ENCODE measurements at regions not wholly inside any gene's neighbourhood (a gene's known extent, or its start where the extent isn't known, plus 50 kb on each side); places are given as distances from the start of the nearest gene placed in this dataset.

DNA sequence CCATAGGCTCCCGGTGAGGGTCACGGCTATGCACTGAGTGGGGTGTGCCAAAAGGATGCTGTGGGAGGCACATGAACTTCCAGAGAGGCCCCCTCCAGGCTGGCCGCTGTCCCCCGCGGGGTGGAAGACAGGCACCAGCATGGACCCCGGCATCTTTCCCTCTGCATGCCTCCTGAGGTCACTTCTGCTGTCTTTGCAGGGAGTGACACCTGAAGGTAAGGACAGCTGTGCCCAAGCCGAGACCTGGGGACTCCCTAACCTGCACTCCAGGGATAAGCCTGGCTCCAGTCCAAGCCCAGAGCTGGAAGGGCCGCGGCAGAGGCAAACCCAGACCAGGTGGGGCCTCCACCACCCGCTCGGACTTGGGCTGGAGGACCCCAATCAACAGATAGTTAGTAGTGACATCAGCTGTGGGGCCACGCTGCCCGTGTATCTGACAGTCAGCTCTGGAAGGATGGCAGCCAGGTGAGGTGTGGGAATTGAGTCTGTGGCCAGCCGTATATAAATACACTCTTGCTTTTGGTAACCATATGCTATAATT is 340.7 kb upstream of the MKI67 start:
- DNase-seq (ENCODE audit: insufficient read length, low spot score) (no peak), FAIRE-seq (no peak)
- no peak for TF ChIP-seq SPI1 (IDR thresholded peaks at IDR 0.05; ENCODE audit: low read depth, low read length)
- TF ChIP-seq PAX5 (IDR thresholded peaks at IDR 0.05; ENCODE audit: insufficient read depth, low read length, severe bottlenecking) = no peak
- no peak for TF ChIP-seq POLR2AphosphoS5 (IDR thresholded peaks at IDR 0.05; ENCODE audit: low read depth, low read length)
- no peak for TF ChIP-seq TAF1 (IDR thresholded peaks at IDR 0.05; ENCODE audit: low read depth, low read length)

GRCh38 chr10:128468462-128468861 is 342.2 kb upstream of the MKI67 start:
- FAIRE-seq (no peak), DNase-seq (ENCODE audit: insufficient read length, low spot score) (no peak)
- TF ChIP-seq POLR2A (IDR thresholded peaks at IDR 0.05; ENCODE audit: low read depth, low read length) (no peak), POU2F2 (IDR thresholded peaks at IDR 0.05; ENCODE audit: low read depth, low read length) (no peak), POLR2AphosphoS5 (IDR thresholded peaks at IDR 0.05; ENCODE audit: low read depth, low read length) (no peak), TAF1 (IDR thresholded peaks at IDR 0.05; ENCODE audit: low read depth, low read length) (no peak)

DNA sequence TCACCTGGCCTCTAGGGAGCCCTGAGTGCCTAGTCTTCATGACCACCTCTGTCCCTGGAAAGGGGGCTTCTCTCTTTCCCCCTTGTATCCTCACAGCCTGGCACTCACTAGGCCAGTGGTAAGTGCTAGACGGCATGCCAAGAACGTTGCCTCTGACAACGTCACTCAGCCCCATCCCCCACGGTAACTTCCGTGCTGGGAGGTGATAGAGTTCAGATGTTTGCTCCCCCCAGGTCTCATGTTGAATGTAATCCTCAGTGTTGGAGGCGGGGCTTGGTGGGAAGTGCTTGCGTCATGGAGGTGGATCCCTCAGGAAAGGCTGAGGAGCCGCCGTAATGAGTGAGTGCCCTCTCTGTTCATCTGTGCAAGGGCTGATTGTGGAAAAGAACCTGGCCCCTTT is 343.3 kb upstream of the MKI67 start:
- DNase-seq (ENCODE audit: insufficient read length, low spot score) (no peak), FAIRE-seq (no peak)
- TF ChIP-seq POLR2AphosphoS5 (IDR thresholded peaks at IDR 0.05; ENCODE audit: low read depth, low read length) = no peak
- no peak for TF ChIP-seq PAX5 (IDR thresholded peaks at IDR 0.05; ENCODE audit: insufficient read depth, low read length, severe bottlenecking)
- TF ChIP-seq TAF1 (IDR thresholded peaks at IDR 0.05; ENCODE audit: low read depth, low read length) = no peak
- no peak for TF ChIP-seq SPI1 (IDR thresholded peaks at IDR 0.05; ENCODE audit: low read depth, low read length)
- no peak for TF ChIP-seq POLR2A (IDR thresholded peaks at IDR 0.05; ENCODE audit: low read depth, low read length)
- TF ChIP-seq POU2F2 (IDR thresholded peaks at IDR 0.05; ENCODE audit: low read depth, low read length) = no peak

DNA sequence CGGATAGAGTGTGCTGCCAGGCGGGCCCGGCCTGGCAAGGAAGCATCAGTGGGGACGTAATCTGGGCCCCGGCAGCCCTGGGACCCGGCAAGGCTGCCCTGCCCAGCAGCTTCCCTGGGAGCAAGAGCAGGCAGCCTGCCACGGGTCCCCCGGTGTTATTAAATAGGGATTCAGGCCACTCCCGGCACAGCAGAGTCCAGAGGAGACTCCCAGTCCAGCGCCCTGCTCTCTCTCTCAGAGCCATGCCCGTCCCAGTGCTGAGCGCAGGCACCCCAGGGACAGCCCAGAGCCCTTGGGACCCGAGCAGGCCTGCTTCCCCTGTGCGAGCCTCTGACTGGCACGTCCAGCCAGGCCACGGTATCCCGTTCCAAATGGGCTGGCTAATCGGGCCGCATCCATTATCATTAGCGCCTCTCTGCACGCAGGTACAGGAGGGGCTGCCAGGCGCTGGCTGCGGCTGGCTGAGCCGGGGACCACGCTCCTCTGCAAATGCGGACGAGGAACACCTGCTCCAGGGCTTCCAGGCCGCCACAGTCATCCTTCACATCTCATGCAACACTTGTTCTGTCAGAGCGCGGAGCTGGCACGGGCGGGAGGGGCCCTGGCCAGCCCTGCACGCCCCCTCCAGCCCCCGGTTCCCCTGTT is 344.2 kb upstream of the MKI67 start:
- TF ChIP-seq PAX5 (IDR thresholded peaks at IDR 0.05; ENCODE audit: insufficient read depth, low read length, severe bottlenecking) (no peak), POLR2A (IDR thresholded peaks at IDR 0.05; ENCODE audit: low read depth, low read length) (no peak), POLR2AphosphoS5 (IDR thresholded peaks at IDR 0.05; ENCODE audit: low read depth, low read length) (no peak), POU2F2 (IDR thresholded peaks at IDR 0.05; ENCODE audit: low read depth, low read length) (no peak), TAF1 (IDR thresholded peaks at IDR 0.05; ENCODE audit: low read depth, low read length) (no peak), SPI1 (IDR thresholded peaks at IDR 0.05; ENCODE audit: low read depth, low read length) (no peak)
- FAIRE-seq = no peak

DNA sequence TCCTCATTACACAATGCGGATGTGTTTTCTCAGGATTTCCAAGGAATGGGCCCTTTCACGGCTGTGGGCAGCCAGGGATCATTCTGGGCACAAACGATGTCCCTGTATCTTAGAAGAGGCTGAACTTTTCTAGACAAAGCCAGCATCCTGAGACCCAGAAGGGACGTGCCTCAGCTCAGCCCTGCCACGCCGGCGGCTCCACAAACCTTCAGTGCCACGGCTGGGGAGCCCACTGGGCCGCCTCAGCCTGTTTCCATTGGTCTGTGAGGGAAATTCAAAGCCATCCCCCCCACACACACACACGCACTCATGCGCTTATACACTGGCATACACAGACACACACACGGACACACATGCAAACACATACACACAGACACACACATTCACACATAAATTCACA is 344.9 kb upstream of the MKI67 start:
- no peak for FAIRE-seq
- DNase-seq (ENCODE audit: insufficient read length, low spot score) = no peak
- TF ChIP-seq POLR2AphosphoS5 (IDR thresholded peaks at IDR 0.05; ENCODE audit: low read depth, low read length) (no peak), POU2F2 (IDR thresholded peaks at IDR 0.05; ENCODE audit: low read depth, low read length) (no peak), PAX5 (IDR thresholded peaks at IDR 0.05; ENCODE audit: insufficient read depth, low read length, severe bottlenecking) (no peak), TAF1 (IDR thresholded peaks at IDR 0.05; ENCODE audit: low read depth, low read length) (no peak), POLR2A (IDR thresholded peaks at IDR 0.05; ENCODE audit: low read depth, low read length) (no peak), SPI1 (IDR thresholded peaks at IDR 0.05; ENCODE audit: low read depth, low read length) (no peak)

More for the DNA sequence above, 344.2 kb upstream of the MKI67 start:
- no peak for DNase-seq (ENCODE audit: insufficient read length, low spot score)

- no peak for FAIRE-seq
- DNase-seq (ENCODE audit: insufficient read length, low spot score) = no peak
- TF ChIP-seq TAF1 (IDR thresholded peaks at IDR 0.05; ENCODE audit: low read depth, low read length) = no peak
- TF ChIP-seq PAX5 (IDR thresholded peaks at IDR 0.05; ENCODE audit: insufficient read depth, low read length, severe bottlenecking) = no peak
- no peak for TF ChIP-seq POLR2AphosphoS5 (IDR thresholded peaks at IDR 0.05; ENCODE audit: low read depth, low read length)
- no peak for TF ChIP-seq POU2F2 (IDR thresholded peaks at IDR 0.05; ENCODE audit: low read depth, low read length)
- TF ChIP-seq POLR2A (IDR thresholded peaks at IDR 0.05; ENCODE audit: low read depth, low read length) = no peak
- no peak for TF ChIP-seq SPI1 (IDR thresholded peaks at IDR 0.05; ENCODE audit: low read depth, low read length)
Measured at GRCh38 chr10:128472196-128472595, 346.0 kb upstream of the MKI67 start.

GRCh38 chr10:128473396-128473795 is 347.2 kb upstream of the MKI67 start:
- FAIRE-seq = no peak

DNA sequence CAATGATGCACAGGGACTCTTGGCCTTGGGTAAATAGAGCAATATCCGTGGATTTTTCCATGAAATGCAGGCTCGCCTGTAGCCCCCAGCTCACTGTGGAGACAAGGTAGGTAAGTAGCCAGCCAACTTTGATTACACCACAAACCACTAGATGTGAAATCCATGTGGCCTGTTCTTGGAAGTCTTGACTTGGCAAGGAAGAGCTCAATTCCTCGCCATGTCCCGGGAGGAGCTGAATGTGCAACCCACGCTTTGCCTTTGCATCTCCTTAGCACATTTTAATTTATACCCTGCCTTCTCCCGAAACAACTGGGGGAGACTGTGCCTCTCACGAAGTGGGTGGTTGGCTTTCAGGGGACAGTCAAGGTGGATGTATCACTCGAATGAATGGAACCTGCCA is 347.7 kb upstream of the MKI67 start:
- no peak for FAIRE-seq
- no peak for DNase-seq (ENCODE audit: insufficient read length, low spot score)
- TF ChIP-seq POLR2A (IDR thresholded peaks at IDR 0.05; ENCODE audit: low read depth, low read length) (no peak), POLR2AphosphoS5 (IDR thresholded peaks at IDR 0.05; ENCODE audit: low read depth, low read length) (no peak), TAF1 (IDR thresholded peaks at IDR 0.05; ENCODE audit: low read depth, low read length) (no peak), SPI1 (IDR thresholded peaks at IDR 0.05; ENCODE audit: low read depth, low read length) (no peak), POU2F2 (IDR thresholded peaks at IDR 0.05; ENCODE audit: low read depth, low read length) (no peak), PAX5 (IDR thresholded peaks at IDR 0.05; ENCODE audit: insufficient read depth, low read length, severe bottlenecking) (no peak)

More at GRCh38 chr10:128473396-128473795, 347.2 kb upstream of the MKI67 start:
- no peak for DNase-seq (ENCODE audit: insufficient read length, low spot score)
- no peak for TF ChIP-seq PAX5 (IDR thresholded peaks at IDR 0.05; ENCODE audit: insufficient read depth, low read length, severe bottlenecking)
- TF ChIP-seq SPI1 (IDR thresholded peaks at IDR 0.05; ENCODE audit: low read depth, low read length) = no peak
- TF ChIP-seq TAF1 (IDR thresholded peaks at IDR 0.05; ENCODE audit: low read depth, low read length) = no peak

- no peak for FAIRE-seq
- no peak for TF ChIP-seq SPI1 (IDR thresholded peaks at IDR 0.05; ENCODE audit: low read depth, low read length)
- no peak for TF ChIP-seq POLR2AphosphoS5 (IDR thresholded peaks at IDR 0.05; ENCODE audit: low read depth, low read length)
- no peak for TF ChIP-seq PAX5 (IDR thresholded peaks at IDR 0.05; ENCODE audit: insufficient read depth, low read length, severe bottlenecking)
- no peak for TF ChIP-seq POLR2A (IDR thresholded peaks at IDR 0.05; ENCODE audit: low read depth, low read length)
- no peak for TF ChIP-seq TAF1 (IDR thresholded peaks at IDR 0.05; ENCODE audit: low read depth, low read length)
- TF ChIP-seq POU2F2 (IDR thresholded peaks at IDR 0.05; ENCODE audit: low read depth, low read length) = no peak
- DNase-seq (ENCODE audit: insufficient read length, low spot score) = no peak
Measured at GRCh38 chr10:128474571-128474970, 348.3 kb upstream of the MKI67 start.

Data from GM12891 (cell line).